ENCODE measurements at regions not wholly inside any gene's neighbourhood (a gene's known extent, or its start where the extent isn't known, plus 50 kb on each side); places are given as distances from the start of the nearest gene placed in this dataset.
A peak's percentile ranks its signal among the peaks of the same experiment; 100 is the strongest.

DNA sequence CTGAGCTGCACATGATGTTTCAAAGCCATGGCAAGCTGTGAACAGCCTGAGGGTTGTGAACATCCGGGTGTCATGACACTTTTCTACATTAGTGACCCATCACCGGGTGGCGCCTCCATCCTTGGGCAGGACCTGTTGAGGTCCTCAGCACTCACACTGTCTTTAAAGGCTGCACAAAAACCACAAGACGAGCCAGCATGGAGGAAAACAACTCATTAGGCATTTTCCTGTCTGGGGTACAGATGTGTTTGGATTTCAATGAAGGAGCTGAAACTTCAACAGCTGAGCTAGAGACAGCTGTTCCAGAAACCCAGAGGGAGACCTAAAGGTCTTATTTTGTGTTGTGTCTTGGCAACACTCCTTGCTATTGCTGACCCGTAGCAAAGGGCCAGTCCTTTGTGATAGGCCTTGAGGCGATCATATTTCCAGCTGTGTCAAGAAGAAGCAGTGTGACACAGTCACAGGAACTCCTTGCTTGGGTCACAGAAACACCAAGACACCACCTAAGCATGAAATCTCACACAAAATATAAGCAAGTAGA lies 151.8 kb upstream of the VLDLR start:
- peak; percentile 42 for ATAC-seq
- intact Hi-C loops (cut with DNase I, micrococcal nuclease) = no loop called here
- DNase-seq = peak; percentile 29 to 55

DNA sequence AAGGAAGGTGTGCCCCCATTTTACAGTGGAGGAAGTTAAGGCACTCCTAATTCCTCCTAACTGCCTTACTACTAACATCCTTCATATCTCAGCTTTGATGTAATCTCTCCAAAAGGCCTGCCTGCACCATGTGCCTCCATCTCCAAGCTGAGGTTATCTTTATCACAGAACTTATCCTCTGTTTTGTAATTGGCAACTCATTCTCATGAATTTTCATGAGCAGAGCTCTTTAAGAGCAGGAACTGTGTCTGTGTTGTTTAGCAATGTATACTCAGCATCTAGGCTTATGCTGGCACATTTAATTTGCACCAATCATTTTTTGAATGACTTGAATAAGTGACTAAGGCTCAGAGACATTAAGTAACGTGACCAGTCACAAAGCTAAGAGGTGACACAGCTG lies 147.9 kb upstream of the VLDLR start:
- no peak for DNase-seq
- intact Hi-C loops (cut with DNase I, micrococcal nuclease) = no loop called here
- ATAC-seq = no peak

DNA sequence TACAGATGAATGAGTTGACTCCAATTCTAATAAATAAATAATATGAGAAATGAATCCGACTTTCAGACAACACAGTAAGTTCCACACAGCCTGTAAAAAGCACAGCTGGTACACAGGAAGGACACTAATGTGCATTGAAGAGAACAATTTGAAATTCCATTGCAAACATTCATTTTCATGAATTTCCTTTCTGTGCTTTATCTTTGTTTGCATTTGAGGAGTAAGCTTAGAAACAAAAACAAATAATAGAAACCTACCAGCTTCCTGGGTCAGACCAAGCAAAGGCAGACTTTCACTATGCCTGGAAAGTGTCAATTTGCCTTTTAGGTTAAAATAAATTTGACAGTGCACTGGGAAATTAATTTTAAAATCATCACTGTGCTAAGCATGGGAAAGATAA lies 143.8 kb upstream of the VLDLR start:
- no peak for DNase-seq
- no peak for ATAC-seq
- intact Hi-C loops (cut with DNase I, micrococcal nuclease) = no loop called here

DNA sequence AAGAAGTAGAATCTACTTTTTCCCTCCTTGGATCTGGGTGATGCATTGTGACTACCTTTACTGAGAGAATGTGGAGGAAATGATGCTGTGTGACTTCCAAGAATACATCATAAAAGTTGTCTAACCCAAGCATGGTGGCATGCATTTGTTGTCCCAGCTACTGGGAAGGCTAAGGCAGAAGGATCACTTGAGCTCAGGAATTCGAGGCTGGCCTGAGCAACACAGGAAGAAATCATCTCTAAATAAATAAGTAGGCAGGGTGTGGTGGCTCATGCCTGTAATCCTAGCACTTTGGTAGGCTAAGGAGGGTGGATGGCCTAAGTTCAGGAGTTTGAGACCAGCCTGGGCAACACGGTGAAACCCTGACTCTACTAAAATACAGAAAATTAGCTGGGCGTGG lies 143.2 kb upstream of the VLDLR start:
- ATAC-seq = no peak
- intact Hi-C loops (cut with DNase I, micrococcal nuclease) = no loop called here
- no peak for DNase-seq

DNA sequence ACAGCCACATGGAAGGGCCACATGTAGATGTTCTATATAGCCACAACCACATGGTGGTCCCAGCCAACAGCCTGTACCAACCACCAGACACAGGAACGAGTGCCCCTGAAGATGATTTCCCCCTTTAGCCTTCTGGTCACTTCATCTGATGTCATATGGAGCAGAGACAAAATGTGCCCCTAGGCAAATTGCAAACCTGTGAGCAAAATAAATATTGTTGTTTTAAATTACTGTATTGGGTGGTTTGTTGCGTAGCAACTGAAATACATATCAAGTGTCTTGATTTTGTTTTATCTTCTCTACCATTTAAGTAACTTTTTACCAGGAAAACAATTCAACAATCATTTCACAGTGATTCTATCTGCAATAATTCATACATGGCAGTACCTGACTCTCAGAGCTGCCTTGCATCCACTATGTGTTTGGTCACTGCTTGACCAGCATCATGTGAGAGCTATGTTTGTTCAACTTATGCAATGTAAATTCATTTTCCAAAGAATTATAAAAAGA lies 142.5 kb upstream of the VLDLR start:
- ATAC-seq (no peak), DNase-seq (no peak)
- intact Hi-C loops (cut with DNase I, micrococcal nuclease) = no loop called here

DNA sequence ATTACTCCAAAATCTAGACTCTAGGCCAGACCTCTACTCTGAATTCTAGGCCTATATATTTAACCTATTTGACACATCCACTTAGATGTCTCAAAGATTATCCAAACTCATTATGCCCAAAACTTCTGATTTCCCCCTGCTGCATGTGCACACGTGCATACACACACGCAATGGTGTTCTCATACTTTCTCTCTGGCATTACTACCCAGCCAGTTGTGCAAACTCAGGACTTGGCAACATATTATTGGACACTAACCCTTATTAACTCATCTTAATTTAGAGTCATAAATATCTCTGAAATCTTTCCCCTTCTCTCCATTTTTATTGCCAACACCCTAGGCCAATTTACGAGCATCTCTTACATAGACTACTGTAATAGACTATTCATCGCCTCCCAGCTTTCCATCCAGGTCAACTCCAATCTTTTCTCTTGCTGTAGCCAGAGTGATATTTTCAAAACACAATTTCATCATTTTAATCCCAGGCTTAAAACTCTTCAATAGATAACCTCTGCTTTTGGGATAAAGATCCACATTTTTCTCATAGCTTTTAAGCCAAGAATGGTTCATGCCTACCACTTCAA lies 141.2 kb upstream of the VLDLR start:
- DNase-seq (no peak), ATAC-seq (no peak)
- intact Hi-C loops (cut with DNase I, micrococcal nuclease) = no loop called here

DNA sequence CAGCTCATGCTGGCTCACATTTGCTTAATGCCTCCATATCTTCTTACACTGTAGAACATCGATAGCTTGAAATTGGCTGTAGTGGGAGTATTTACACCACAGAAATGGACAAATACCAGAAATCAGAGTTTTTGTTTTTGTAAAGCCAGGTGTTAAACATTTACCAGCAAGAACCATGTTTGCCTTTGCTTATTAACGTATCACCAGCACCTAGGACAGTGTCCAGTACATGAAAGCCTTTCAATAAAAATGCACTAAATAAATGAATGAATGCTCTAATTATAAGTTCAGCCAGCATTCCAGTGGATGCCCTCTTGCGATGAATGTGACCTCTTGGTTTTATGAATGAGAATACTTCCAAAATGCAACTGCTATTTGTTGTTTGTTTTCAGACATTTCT lies 140.4 kb upstream of the VLDLR start:
- intact Hi-C loops (cut with DNase I, micrococcal nuclease) = no loop called here
- no peak for DNase-seq
- ATAC-seq = no peak

DNA sequence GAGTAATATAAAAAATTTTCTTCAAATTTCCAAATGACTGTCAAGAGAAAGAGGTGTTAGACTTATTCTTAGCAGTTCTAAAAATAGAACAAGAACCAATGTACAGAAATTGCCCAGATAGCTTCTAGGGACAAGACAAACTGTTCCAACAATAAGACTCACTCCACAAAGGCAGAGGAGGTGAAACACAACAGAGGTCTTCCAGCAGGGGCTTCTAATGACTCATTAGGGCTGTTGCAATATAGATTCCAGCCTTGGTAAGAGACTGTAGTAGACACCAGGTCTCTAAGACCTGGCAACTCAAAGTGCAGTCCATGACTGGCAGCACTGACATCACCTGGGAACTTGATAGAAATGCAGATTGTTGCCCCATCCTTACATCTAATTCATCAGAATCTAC lies 134.6 kb upstream of the VLDLR start:
- DNase-seq = no peak
- no peak for ATAC-seq
- intact Hi-C loops (cut with DNase I, micrococcal nuclease) = no loop called here

DNA sequence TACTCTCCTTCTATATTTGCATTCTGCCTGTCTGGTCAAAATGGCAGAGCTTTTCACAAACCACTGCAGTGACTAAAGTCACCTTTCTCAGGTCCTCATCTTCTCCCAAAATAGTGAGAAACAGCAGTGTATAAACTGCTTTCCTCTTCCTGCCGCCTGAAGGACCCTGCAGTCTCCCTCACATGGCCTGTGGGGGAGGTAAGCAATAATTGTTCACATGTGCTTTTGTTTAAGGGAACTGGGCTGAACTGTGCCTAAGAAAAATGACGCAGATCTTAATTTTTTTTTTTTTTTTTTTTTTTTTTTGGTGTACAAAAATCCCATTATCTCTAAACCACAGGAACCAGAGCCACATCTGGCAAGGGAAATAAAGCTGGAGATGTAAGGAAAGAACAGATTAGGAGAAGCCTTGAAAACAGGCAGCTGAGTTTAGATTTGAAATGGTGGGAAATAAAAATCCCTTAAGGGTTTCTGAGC lies 131.7 kb upstream of the VLDLR start:
- DNase-seq (no peak), ATAC-seq (no peak)
- intact Hi-C loops (cut with DNase I, micrococcal nuclease) = no loop called here

DNA sequence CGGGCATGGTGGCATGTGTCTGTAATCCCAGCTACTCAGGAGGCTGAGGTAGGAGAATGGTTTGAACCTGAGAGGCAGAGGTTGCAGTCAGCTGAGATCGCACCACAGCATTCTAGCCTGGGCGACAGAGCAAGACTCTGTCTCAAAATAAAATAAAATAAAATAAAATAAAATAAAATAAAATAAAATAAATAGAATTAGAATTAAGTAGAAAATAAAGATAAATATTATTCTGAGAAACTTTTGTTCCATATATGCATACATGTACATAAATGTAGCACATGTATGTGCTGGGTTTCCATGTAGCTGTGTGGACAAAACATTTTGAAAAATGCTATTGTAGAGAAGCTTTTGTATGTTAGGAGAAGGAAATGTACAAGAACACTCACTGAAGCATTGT lies 129.4 kb upstream of the VLDLR start:
- no peak for ATAC-seq
- intact Hi-C loops (cut with DNase I, micrococcal nuclease) = no loop called here
- DNase-seq = no peak

DNA sequence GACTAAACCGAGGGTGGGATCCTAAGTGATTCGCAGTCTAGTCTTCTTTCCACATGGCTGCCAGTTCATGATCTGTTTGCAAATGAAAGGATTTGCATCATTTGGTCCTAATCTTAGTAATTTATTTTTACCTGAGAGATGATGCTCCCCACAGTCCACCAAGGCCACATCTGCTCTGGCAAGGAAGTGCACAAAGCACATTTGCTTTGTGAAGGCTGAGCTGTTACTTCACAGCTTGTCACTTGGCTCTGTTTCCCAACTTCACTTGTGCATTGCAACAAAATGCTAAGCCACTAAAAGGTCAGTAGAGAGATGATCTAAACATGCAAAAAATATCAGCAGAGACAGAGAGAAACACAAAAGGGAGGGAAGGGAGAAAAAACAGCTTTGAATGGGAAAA lies 128.5 kb upstream of the VLDLR start:
- intact Hi-C loops (cut with DNase I, micrococcal nuclease) = no loop called here
- ATAC-seq (no peak), DNase-seq (no peak)

DNA sequence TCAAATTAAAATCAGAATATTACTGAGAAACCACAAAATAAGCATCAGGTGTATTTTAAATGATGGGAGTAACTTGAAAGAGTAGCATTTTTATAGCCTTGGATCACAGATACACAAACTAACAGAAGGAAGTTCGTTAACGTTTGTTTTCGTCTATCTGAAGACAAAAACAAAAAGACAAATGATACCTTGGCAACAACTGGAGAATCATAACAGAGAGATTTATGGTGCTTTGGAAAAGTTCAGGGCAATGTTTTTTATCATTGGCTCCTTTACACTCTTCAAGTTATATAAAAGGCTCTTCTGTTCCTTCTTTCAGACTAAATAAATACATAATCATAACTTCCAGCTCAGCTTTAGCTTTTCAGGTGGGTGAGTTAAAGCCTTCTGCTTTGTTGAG lies 128.1 kb upstream of the VLDLR start:
- intact Hi-C loops (cut with DNase I, micrococcal nuclease) = no loop called here
- DNase-seq (no peak), ATAC-seq (no peak)

DNA sequence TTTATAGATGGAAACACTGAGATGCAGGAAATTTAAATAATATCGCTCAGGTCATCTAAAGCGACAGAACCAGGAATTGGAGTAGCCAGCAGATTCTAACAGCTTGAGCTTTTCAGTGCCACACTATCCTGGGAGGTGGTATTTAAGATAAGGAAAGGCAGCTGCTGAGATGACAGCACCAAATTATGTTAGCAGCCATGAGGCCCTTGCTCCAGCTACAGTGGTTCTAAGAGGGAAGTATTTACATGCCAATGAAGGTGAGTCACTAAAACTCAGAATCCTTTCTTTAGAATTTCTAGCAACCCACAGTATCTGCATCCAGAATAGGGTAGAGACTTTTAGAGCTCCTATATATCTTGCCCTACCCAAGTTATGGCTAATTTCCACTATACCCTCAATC lies 127.0 kb upstream of the VLDLR start:
- ATAC-seq (no peak), DNase-seq (no peak)
- intact Hi-C loops (cut with DNase I, micrococcal nuclease) = no loop called here

DNA sequence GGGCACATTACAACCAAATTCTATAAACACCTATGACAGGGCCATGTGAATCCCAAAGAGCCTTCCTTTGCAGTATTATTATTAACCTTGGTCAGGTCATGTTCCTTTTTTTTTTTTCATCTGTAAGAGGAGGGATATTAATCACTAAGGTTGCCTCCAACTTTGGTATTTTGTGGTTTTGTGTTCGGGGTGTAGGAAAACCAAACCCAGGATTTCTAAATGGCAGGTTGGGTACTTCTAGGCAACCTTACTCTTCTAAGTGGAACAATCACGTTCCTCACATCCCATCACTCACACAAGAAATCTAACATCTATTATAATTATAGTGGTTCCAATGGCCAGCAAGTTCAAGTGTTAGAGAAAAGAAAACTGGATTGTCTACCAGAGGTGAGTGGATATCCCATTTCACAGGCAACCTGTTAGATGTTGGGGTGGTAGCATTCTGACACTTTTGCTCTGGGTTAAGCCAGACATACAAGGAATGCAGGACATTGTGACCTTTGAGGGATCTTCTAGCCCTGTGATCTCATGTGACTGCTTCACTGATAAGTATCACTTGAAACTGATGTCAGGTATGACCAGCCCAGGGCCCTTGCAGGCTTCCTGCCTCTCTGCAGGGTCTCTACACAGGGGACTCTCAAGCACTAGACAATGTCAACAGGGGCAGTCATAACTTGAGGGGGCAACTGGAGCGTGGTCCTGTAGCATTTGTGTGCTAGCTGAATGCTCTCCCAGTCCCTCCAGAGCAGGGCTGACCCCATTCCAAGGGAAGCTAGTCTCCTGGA lies 126.2 kb upstream of the VLDLR start:
- ATAC-seq = no peak
- no peak for DNase-seq
- intact Hi-C loops (cut with DNase I, micrococcal nuclease) = no loop called here

DNA sequence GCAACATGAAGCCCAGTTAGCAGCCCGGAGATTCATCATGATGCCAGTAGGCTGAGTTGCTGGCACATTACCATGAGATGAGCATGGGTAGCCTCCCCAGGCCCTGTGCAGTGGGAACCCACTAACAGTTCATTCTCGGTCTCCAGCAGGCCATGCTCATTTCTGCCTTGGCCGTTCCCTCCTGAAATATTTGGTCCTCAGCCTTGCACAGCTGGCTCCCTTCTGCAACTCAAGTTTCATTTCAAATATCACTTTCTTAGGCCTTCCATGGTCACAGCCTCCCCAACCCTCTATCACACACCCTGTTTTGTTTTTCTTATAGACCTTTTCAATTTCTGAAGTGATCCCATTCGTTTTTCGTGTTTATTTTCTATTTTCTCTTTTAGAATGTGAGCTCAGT lies 125.4 kb upstream of the VLDLR start:
- no peak for ATAC-seq

DNA sequence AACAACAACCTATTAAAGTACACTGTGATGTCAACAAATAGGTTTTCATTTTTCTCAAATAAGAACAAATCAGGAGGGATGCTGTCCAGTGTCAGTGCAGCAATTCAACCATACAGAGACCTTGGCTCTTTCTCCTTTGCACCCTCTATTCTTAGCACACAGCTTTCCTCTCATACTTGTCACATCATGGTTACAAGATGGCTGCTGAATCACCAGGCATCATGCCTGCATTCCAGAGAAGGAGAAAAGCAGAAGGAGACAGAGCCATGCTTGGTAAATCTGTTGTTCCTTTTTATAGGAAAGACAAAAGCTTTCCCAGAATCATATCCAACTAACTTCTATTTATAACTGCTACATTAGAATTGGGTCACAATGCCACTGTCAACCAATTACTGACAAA lies 124.7 kb upstream of the VLDLR start:
- DNase-seq (no peak), ATAC-seq (no peak)
- intact Hi-C loops (cut with DNase I, micrococcal nuclease) = no loop called here

More for the DNA sequence above, 125.4 kb upstream of the VLDLR start:
- intact Hi-C loops (cut with DNase I, micrococcal nuclease) = no loop called here
- no peak for DNase-seq

DNA sequence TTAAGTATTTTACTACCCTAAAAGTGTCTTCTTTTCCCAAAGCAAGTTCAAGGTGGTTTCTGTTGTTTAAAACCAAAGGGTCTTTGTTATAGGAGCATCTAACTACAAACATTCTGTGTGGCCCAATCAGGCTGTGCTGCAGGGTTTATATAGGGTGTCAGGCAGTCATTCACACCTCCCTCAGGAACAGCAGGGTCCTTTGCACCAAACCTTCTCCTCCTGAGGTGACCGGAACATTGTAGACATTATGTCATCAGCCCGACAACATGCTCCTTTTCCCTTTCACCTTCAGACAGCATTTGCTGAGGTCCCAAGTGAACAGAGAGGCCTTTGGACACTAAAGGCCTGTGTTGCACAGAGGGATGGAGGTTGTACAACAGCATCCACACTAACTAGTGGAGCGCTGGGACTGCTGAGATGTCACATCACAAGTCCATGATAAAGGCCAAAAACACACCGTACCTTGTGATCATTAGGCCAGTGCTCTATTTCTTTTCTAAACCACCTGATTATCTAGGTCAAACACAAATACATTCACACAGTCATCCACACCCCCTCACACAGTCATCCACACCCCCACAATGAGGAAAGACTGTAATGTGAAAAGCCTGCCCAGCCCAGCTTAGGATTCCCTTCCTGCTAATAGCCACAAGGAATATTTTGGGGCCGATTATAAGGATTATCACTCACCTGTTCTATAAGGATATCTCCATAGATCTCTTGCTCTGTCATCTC lies 123.8 kb upstream of the VLDLR start:
- ATAC-seq = no peak
- no peak for DNase-seq
- intact Hi-C loops (cut with DNase I, micrococcal nuclease) = no loop called here

DNA sequence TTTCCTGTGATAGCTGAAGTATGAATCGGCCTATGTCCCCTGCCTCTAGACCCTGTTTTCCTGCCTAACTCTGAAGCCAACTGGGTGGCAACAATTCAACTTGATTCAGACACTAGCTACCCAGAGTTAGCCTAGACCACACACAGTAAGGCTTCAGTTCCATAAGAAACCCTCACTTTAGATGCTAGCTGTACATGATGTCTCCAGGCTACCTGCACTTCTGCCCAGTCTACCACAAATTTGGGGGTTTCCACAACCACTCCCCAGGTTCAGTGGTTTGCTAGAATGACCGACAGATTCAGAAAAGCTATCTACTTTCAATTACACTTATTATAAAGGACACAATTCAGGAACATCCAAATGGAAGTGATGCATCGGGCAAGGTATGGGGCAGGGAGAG lies 119.4 kb upstream of the VLDLR start:
- ATAC-seq (no peak), DNase-seq (no peak)
- intact Hi-C loops (cut with DNase I, micrococcal nuclease) = no loop called here

DNA sequence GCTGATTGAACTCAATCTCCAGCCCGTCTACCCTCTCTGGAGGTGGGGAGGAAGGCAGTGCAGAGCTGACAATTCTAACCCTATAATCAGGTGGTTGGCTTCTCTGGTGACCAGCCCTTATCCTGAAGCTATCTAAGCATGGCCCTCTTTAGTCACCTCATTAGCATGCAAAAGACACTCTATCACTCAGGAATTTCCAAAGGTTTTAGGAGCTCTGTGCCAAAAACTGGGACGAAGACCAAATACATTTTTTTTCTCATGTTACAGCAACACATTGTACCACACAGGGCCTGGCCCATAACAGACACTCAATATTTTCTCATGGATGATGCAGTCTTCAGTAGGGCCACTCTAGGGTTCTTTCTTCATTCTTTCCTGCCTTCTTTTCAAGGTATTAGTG lies 118.8 kb upstream of the VLDLR start:
- DNase-seq = no peak
- intact Hi-C loops (cut with DNase I, micrococcal nuclease) = no loop called here
- ATAC-seq = no peak

DNA sequence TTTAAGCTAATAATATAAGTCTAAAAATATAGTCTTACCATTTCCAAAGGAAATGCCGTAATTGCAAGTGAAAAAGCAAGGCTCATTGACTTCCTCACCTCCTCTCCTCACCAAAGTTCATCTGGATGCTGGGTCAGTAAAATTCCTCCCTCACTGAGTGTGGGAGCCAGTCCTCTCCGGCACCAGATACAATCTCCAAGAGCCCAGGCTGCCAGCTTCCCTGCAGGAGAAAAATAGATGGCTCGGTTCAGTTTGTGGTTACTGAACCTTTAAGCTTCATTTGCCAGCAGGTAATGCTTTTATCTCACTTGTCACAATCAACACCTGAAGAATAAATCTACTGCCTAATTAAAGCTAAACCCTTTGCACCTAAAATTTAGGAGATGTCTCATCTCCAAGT lies 115.3 kb upstream of the VLDLR start:
- ATAC-seq (no peak), DNase-seq (no peak)
- intact Hi-C loops (cut with DNase I, micrococcal nuclease) = no loop called here

Measured in left colon (tissue), 2 donors.